Right lobe of liver (tissue), 4 donors: ENCODE measurements at regions not wholly inside any gene's neighbourhood (a gene's known extent, or its start where the extent isn't known, plus 50 kb on each side); places are given as distances from the start of the nearest gene placed in this dataset.

ENCODE experiments used
- POLR2A ChIP-seq: fragments of 450-650 bp; IDR thresholded peaks from one replicate; pipeline ENCODE4 v1.6.1; 2017; ENCODE audit warnings: antibody characterized with exemption, mild to moderate bottlenecking
- TF ChIP-seq, protein P1 (sequence below), 4 donors: fragments of 200-600 bp in 3 of 4; fragments of 450-650 bp in 1 of 4; IDR thresholded peaks; one replicate each; pipeline versions ENCODE4 v1.5.1 to v1.8.0; 2016 to 2022; ENCODE audit warnings: antibody characterized with exemption in 4 of 4, mild to moderate bottlenecking in 2 of 4
- donor health status: DM: no; HTN: no; CAD: no.
- donor health status: DM: no; HTN: no; CAD: no.
- donor health status: DM: no; HTN: yes; CAD: no.

DNA sequence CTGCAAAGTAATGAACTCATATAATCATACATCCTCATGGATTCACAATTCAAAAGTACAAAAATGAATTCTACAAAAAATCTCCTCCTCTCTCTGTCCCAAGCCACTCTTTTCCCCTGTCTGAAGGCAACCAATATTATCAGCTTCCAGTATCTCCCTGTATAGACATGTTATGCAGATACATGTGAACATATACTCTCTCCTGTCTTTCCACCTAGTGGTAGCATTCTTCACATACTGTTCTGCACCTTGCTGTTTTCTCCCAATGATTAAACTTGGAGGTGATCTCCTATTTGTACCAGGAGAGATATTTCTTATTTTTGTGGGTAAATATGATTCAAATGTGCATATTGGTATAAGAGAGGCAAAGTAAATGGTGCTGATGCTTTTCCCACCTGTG, 416.4 kb downstream of the EPM2A start:
- TF ChIP-seq, protein P1, sequence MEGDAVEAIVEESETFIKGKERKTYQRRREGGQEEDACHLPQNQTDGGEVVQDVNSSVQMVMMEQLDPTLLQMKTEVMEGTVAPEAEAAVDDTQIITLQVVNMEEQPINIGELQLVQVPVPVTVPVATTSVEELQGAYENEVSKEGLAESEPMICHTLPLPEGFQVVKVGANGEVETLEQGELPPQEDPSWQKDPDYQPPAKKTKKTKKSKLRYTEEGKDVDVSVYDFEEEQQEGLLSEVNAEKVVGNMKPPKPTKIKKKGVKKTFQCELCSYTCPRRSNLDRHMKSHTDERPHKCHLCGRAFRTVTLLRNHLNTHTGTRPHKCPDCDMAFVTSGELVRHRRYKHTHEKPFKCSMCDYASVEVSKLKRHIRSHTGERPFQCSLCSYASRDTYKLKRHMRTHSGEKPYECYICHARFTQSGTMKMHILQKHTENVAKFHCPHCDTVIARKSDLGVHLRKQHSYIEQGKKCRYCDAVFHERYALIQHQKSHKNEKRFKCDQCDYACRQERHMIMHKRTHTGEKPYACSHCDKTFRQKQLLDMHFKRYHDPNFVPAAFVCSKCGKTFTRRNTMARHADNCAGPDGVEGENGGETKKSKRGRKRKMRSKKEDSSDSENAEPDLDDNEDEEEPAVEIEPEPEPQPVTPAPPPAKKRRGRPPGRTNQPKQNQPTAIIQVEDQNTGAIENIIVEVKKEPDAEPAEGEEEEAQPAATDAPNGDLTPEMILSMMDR (IDR thresholded peaks at IDR 0.05) = no peak
- no peak for TF ChIP-seq POLR2A
